Activated naive CD4-positive, alpha-beta T cell treated with anti-CD3 and anti-CD28 coated beads, Interleukin-2, amount 10 ng/mL, durations not matched to agents 7 days and 5 days (primary cell): ENCODE measurements at regions not wholly inside any gene's neighbourhood (a gene's known extent, or its start where the extent isn't known, plus 50 kb on each side); places are given as distances from the start of the nearest gene placed in this dataset.

Source experiments
- CTCF ChIA-PET: fragments of 350-600 bp; sonication (Branson Sonifier 250); formaldehyde crosslinking; loops from one replicate; lab custom pipeline; 2021; ENCODE audit warnings: antibody characterized with exemption; lab: Charles Lee
- DNase-seq: peaks from one replicate; pipeline ENCODE4 v3.0.0-alpha.2; 2020
- H3K27ac Mint-ChIP-seq: one replicate; pipeline ENCODE4 v1.8.0; 2021; ENCODE audit warnings: mild to moderate bottlenecking, moderate library complexity, mixed read lengths
- H3K27me3 Mint-ChIP-seq: one replicate; pipeline ENCODE4 v1.8.0; 2021; ENCODE audit warnings: mild to moderate bottlenecking, mixed read lengths
- H3K36me3 Mint-ChIP-seq: one replicate; pipeline ENCODE4 v1.8.0; 2021; ENCODE audit warnings: mixed read lengths
- H3K4me1 Mint-ChIP-seq: one replicate; pipeline ENCODE4 v1.8.0; 2021; ENCODE audit warnings: mixed read lengths
- H3K4me3 Mint-ChIP-seq: one replicate; pipeline ENCODE4 v1.8.0; 2021; ENCODE audit warnings: mild to moderate bottlenecking, moderate library complexity, mixed read lengths
- H3K9me3 Mint-ChIP-seq: one replicate; pipeline ENCODE4 v1.8.0; 2021; ENCODE audit warnings: mixed read lengths

DNA sequence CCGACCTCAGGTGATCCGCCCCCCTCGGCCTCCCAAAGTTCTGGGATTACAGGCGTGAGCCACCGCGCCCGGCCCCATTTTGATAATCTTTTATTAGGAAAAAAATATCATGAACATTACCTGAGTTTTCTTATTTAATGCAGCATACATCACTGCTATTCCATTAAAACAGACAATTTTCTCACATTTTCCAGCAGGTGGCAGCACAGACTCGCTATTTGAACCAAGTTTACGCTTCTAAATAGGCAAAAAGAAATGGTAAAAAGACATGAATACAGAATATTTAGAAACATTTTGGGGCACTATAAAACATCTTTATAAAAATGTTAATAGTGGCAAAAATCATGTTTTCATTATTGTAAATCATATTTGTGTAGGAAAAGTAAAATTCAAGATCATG lies 903.1 kb downstream of the SLITRK6 start:
- H3K27me3 Mint-ChIP-seq = no peaks in the 10 kb centered on the region
- no peaks in the 10 kb centered on the region for H3K9me3 Mint-ChIP-seq
- no peak overlapping the region for H3K27ac Mint-ChIP-seq
- CTCF ChIA-PET = interaction anchor here (1.1 to 3.0 kb wide), 3 partner anchors 16 to 910 kb away, joined by 3 to 9 read pairs (median 5); no protein-coding TSS in a partner anchor
- H3K36me3 Mint-ChIP-seq = no peaks in the 10 kb centered on the region
- H3K4me1 Mint-ChIP-seq = no peaks in the 10 kb centered on the region
- DNase-seq = peak; percentile 49
- H3K4me3 Mint-ChIP-seq = no peak overlapping the region

- Mint-ChIP-seq H3K9me3 (no peaks in the 10 kb centered on the region), H3K27me3 (no peaks in the 10 kb centered on the region), H3K36me3 (no peaks in the 10 kb centered on the region), H3K4me3 (no peak overlapping the region), H3K4me1 (no peaks in the 10 kb centered on the region), H3K27ac (no peak overlapping the region)
- CTCF ChIA-PET = no interaction called here
- DNase-seq = no peak
Observed at GRCh38 chr13:84894749-84895148, 904.5 kb downstream of the SLITRK6 start.

GRCh38 chr13:84885868-84886267 lies 913.4 kb downstream of the SLITRK6 start:
- DNase-seq = no peak
- Mint-ChIP-seq H3K4me3 (no peak overlapping the region), H3K27ac (no peak overlapping the region), H3K27me3 (no peaks in the 10 kb centered on the region), H3K4me1 (no peaks in the 10 kb centered on the region), H3K36me3 (no peaks in the 10 kb centered on the region), H3K9me3 (no peaks in the 10 kb centered on the region)
- CTCF ChIA-PET = no interaction called here

- H3K36me3 Mint-ChIP-seq = no peaks in the 10 kb centered on the region
Observed at GRCh38 chr13:84873951-84874350, 925.3 kb downstream of the SLITRK6 start.

GRCh38 chr13:84870190-84870589 lies 929.0 kb downstream of the SLITRK6 start:
- CTCF ChIA-PET = no interaction called here
- no peak overlapping the region for H3K27ac Mint-ChIP-seq
- H3K9me3 Mint-ChIP-seq = no peaks in the 10 kb centered on the region
- no peaks in the 10 kb centered on the region for H3K27me3 Mint-ChIP-seq
- no peak overlapping the region for H3K4me3 Mint-ChIP-seq
- no peak for DNase-seq
- no peaks in the 10 kb centered on the region for H3K4me1 Mint-ChIP-seq
- H3K36me3 Mint-ChIP-seq = no peaks in the 10 kb centered on the region

More at GRCh38 chr13:84873951-84874350, 925.3 kb downstream of the SLITRK6 start:
- CTCF ChIA-PET = no interaction called here
- Mint-ChIP-seq H3K27me3 (no peaks in the 10 kb centered on the region), H3K4me3 (no peak overlapping the region), H3K27ac (no peak overlapping the region), H3K4me1 (no peaks in the 10 kb centered on the region), H3K9me3 (no peaks in the 10 kb centered on the region)
- no peak for DNase-seq

DNA sequence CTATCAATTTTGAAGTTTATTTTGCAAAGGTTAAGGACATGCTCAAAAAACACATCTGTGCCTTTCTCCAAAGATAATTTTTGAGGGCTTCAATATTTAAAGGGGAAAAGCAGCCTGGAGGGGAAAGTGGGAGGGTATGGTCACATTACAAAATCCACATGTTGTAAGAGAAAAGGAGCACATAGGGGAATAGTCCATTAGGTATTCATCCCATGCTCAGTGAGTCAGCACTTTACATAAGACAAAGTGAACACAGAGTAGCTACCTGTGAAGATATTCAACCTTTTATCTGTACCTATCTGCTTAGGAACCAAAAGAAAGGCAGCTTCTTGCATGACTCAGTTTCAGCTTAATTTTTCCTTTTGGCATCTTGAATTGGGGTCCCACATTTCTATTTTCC lies 932.0 kb downstream of the SLITRK6 start:
- Mint-ChIP-seq H3K36me3 (no peaks in the 10 kb centered on the region), H3K4me3 (no peak overlapping the region), H3K4me1 (no peaks in the 10 kb centered on the region), H3K27ac (no peak overlapping the region), H3K27me3 (no peaks in the 10 kb centered on the region), H3K9me3 (no peaks in the 10 kb centered on the region)
- no peak for DNase-seq
- CTCF ChIA-PET = no interaction called here

DNA sequence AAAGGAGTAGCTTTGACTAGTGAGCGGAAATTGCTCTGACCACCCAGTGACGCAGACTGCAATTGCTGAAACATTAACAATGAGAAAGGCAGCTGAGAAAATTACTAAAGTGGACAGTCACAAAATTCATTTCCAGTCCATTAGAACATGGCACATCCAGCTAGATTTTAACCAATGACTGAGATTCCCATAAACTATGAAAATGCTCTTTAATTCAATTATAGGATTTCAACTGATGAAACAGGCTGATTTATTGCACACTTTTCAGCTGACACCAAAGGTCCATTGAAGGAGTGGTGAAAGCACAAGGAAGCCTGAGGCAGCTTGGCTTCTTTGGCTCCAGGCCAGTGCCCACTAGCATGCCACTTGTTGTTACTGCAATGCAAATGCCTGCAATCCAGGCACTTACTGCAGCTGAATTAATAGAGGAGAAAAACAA lies 933.4 kb downstream of the SLITRK6 start:
- no peak for DNase-seq
- H3K9me3 Mint-ChIP-seq = no peaks in the 10 kb centered on the region
- CTCF ChIA-PET = no interaction called here
- H3K4me3 Mint-ChIP-seq = no peak overlapping the region
- H3K27ac Mint-ChIP-seq = no peak overlapping the region
- no peaks in the 10 kb centered on the region for H3K27me3 Mint-ChIP-seq
- H3K36me3 Mint-ChIP-seq = no peaks in the 10 kb centered on the region
- H3K4me1 Mint-ChIP-seq = no peaks in the 10 kb centered on the region

DNA sequence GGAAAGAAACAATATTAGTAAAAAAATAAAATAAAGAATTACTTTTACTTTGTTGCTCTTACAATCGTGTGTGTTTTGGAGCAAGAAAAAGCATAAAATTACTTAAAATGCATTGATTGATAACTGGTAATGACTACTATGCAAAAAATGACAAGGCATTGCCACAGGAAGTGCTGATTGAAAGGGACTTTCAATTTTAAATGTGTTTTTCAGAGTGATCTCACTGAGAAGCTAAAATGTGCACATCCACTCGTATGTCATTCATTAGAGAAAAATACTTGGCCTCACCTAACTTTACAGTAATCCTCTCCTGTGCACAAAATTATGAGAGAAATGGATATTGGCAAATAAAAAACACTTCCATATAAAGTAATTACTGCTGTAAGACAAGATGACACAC lies 934.9 kb downstream of the SLITRK6 start:
- no peak for DNase-seq
- no peaks in the 10 kb centered on the region for H3K4me1 Mint-ChIP-seq
- no peak overlapping the region for H3K27ac Mint-ChIP-seq
- CTCF ChIA-PET = no interaction called here
- no peaks in the 10 kb centered on the region for H3K36me3 Mint-ChIP-seq
- no peaks in the 10 kb centered on the region for H3K27me3 Mint-ChIP-seq
- H3K9me3 Mint-ChIP-seq = no peaks in the 10 kb centered on the region
- H3K4me3 Mint-ChIP-seq = no peak overlapping the region

DNA sequence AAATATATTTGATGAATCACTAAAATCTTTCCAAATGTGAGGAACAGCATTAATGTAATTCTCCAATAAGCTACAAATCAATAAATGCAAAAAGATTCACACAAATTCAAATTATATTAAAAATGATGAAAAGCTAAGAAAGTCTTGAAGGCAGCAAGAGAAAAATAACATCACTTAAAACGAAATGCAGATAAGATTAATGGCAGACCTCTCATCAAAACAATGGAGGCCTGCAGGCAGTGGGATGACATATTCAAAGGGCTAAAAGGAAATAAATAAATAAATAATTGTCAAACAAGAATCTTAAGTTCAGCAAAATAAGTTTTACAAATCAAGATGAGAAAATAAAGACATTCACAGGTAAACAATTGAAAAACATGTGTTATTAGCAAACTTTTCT lies 952.1 kb downstream of the SLITRK6 start:
- DNase-seq = no peak
- H3K4me1 Mint-ChIP-seq = no peaks in the 10 kb centered on the region
- H3K4me3 Mint-ChIP-seq = no peak overlapping the region
- peaks cover 3% of the 10 kb centered on the region for H3K9me3 Mint-ChIP-seq
- H3K27me3 Mint-ChIP-seq = no peaks in the 10 kb centered on the region
- CTCF ChIA-PET = no interaction called here
- no peaks in the 10 kb centered on the region for H3K36me3 Mint-ChIP-seq
- no peak overlapping the region for H3K27ac Mint-ChIP-seq

DNA sequence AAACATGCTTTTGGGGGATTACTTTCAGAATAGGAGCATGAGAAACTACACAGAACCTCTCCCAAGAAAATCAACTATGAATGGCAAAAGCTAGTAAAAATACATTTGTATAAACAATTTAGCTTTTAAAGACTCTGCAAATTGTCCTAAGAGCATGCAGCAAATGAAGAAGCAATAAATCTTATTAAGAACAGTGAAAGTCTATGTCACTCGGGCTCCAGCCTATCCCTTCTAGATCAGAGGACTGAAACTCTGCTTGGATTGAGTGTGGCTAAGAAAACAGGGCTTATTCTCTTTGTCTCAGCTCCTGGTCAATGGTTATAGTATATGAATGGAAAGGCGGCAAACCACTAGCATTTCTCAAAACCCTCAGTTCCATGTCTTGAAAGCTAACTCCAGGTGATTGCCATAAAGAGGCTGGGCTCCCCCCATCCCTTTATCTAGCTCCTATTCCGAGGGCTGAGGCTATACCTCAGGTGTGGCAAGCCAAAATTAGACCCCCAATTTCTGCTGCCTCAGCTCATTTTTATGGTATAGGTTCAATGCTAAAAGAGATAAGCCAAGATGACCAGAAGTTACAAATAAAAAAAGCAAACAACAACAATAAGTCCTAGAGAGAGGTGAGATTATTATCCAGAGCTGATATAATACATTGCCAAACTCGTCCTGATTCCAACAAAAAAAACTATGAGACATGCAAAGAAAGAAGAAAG lies 953.2 kb downstream of the SLITRK6 start:
- no peak overlapping the region for H3K4me3 Mint-ChIP-seq
- H3K27ac Mint-ChIP-seq = no peak overlapping the region
- no peaks in the 10 kb centered on the region for H3K27me3 Mint-ChIP-seq
- peaks cover 3% of the 10 kb centered on the region for H3K9me3 Mint-ChIP-seq
- no peak for DNase-seq
- H3K36me3 Mint-ChIP-seq = no peaks in the 10 kb centered on the region
- CTCF ChIA-PET = interaction anchor here (0.6 kb wide), 1 partner anchor 897 kb away, joined by 3 read pairs; no protein-coding TSS in a partner anchor
- H3K4me1 Mint-ChIP-seq = no peaks in the 10 kb centered on the region

- Mint-ChIP-seq H3K36me3 (no peaks in the 10 kb centered on the region), H3K27me3 (no peaks in the 10 kb centered on the region), H3K4me3 (no peak overlapping the region), H3K27ac (no peak overlapping the region), H3K4me1 (no peaks in the 10 kb centered on the region), H3K9me3 (no peaks in the 10 kb centered on the region)
- no peak for DNase-seq
- CTCF ChIA-PET = no interaction called here
Observed at GRCh38 chr13:84844473-84844872, 954.7 kb downstream of the SLITRK6 start.

- no peak overlapping the region for H3K27ac Mint-ChIP-seq
- H3K36me3 Mint-ChIP-seq = no peaks in the 10 kb centered on the region
- DNase-seq = no peak
- H3K9me3 Mint-ChIP-seq = no peaks in the 10 kb centered on the region
- no peak overlapping the region for H3K4me3 Mint-ChIP-seq
- no peaks in the 10 kb centered on the region for H3K4me1 Mint-ChIP-seq
- CTCF ChIA-PET = no interaction called here
- no peaks in the 10 kb centered on the region for H3K27me3 Mint-ChIP-seq
Observed at GRCh38 chr13:84843368-84843767, 955.9 kb downstream of the SLITRK6 start.

DNA sequence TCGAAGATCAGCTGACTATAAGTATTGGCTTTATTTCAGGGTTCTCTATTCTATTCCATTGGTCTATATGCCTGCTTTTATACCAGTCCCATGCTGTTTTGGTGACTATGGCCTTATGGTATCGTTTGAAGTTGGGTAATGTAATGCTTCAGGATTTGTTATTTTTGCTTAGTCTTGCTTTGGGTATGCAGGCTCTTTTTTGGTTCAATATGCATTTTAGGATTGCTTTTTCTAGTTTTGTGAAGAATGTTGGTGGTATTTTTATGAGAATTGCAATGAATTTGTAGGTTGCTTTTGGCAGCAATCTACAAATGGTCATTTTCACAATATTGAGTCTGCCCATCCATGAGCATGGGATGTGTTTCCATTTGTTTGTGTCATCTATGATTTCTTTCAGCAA lies 951.9 kb upstream of the SLITRK1 start:
- Mint-ChIP-seq H3K4me3 (no peak overlapping the region), H3K27me3 (no peaks in the 10 kb centered on the region), H3K9me3 (peaks cover 2% of the 10 kb centered on the region), H3K27ac (no peak overlapping the region), H3K4me1 (no peaks in the 10 kb centered on the region), H3K36me3 (no peaks in the 10 kb centered on the region)
- CTCF ChIA-PET = no interaction called here
- no peak for DNase-seq

DNA sequence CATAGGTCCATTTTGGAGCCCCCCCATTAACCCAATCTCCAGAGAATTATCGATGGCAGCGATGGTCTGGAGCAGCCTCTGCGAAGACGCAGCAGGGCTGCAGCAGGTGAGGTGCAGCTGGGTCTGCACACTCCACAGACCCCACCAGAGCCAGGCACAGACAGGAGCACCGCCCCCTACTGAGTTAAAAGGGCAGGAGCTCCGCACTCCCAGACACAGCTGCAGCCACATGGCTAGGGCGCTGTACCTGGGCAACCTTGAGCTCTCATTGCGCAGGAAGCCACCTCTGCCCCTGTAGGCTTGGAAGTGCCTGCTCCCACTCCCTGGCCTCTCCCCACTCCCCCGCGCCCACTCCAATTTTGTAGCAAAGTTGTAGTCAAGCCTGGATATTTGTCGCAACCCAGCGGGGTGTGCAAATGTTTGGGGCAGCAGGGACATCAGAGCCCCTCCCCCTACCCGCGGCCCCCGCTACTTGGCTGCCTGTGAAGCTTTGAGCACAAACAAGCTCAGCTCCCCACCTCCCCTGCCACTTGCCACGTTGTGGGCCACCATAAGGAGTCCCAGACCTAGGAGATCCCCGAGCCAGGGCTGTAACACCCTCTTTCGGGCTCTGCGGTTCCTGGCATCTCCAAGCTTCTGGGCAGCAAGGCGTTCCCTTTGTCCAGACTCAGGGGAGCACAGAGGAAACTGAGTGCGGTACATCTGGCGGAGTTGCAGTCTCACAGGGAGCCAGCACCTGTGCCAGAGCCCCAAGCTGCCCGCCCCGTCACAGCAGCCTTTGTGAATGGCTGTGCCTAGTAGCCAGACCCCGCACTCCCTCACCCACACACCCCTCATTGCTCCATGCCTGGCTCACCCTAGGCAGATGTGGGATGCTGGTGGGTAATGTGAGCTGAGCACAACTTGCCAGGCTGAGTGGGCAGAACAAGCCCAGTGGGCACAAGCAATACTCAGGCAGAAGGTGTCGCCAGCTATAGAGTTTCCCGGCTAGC lies 949.7 kb upstream of the SLITRK1 start:
- H3K9me3 Mint-ChIP-seq = peaks cover 2% of the 10 kb centered on the region
- H3K4me3 Mint-ChIP-seq = no peak overlapping the region
- H3K27ac Mint-ChIP-seq = no peak overlapping the region
- no peaks in the 10 kb centered on the region for H3K4me1 Mint-ChIP-seq
- CTCF ChIA-PET = no interaction called here
- H3K36me3 Mint-ChIP-seq = no peaks in the 10 kb centered on the region
- no peak for DNase-seq
- H3K27me3 Mint-ChIP-seq = no peaks in the 10 kb centered on the region
